Muscle layer of duodenum (tissue), 2 donors: ENCODE measurements at regions not wholly inside any gene's neighbourhood (a gene's known extent, or its start where the extent isn't known, plus 50 kb on each side); places are given as distances from the start of the nearest gene placed in this dataset.

Source experiments
- H3K27ac ChIP-seq: one replicate; pipeline ENCODE4 v1.7.0; 2013; ENCODE audit warnings: mild to moderate bottlenecking, low read length
- H3K27me3 ChIP-seq: one replicate; pipeline ENCODE4 v1.7.0; 2013; ENCODE audit warnings: low read depth, mild to moderate bottlenecking, control low read depth, low read length
- H3K36me3 ChIP-seq, 2 donors: one replicate each; pipeline ENCODE4 v1.7.0; 2013; ENCODE audit warnings: low read length in 2 of 2, control low read depth in 1 of 2, mild to moderate bottlenecking in 1 of 2; ENCODE audit not compliant: insufficient read depth in 2 of 2, control insufficient read depth in 1 of 2
- H3K4me1 ChIP-seq, 2 donors: one replicate each; pipeline ENCODE4 v1.7.0; 2013; ENCODE audit warnings: low read length in 2 of 2, mild to moderate bottlenecking in 2 of 2, control low read depth in 1 of 2, moderate library complexity in 1 of 2; ENCODE audit not compliant: insufficient read depth in 2 of 2, control insufficient read depth in 1 of 2
- H3K4me3 ChIP-seq, 2 donors: one replicate each; pipeline ENCODE4 v1.7.0; 2013; ENCODE audit warnings: low read length in 2 of 2, low read depth in 1 of 2, mild to moderate bottlenecking in 1 of 2
- H3K9me3 ChIP-seq, 2 donors: one replicate each; pipeline ENCODE4 v1.7.0; 2013; ENCODE audit warnings: low read length in 2 of 2, control low read depth in 1 of 2, mild to moderate bottlenecking in 1 of 2; ENCODE audit not compliant: control insufficient read depth in 1 of 2
- donor health status: healthy.

- H3K9me3 ChIP-seq, result no peaks in the 10 kb centered on the region
- no peak overlapping the region for H3K27ac ChIP-seq
- H3K27me3 ChIP-seq, result no peaks in the 10 kb centered on the region
- H3K36me3 ChIP-seq, result no peaks in the 10 kb centered on the region
- H3K4me3 ChIP-seq, result no peak overlapping the region
- no peaks in the 10 kb centered on the region for H3K4me1 ChIP-seq
Observed at GRCh38 chr13:73195091-73195490, 136.3 kb downstream of the KLF5 start.

- H3K36me3 ChIP-seq, result no peaks in the 10 kb centered on the region
- no peak overlapping the region for H3K4me3 ChIP-seq
- no peaks in the 10 kb centered on the region for H3K9me3 ChIP-seq
- H3K4me1 ChIP-seq, result no peaks in the 10 kb centered on the region
- no peaks in the 10 kb centered on the region for H3K27me3 ChIP-seq
- no peak overlapping the region for H3K27ac ChIP-seq
Observed at GRCh38 chr13:73194310-73194709, 135.5 kb downstream of the KLF5 start.

DNA sequence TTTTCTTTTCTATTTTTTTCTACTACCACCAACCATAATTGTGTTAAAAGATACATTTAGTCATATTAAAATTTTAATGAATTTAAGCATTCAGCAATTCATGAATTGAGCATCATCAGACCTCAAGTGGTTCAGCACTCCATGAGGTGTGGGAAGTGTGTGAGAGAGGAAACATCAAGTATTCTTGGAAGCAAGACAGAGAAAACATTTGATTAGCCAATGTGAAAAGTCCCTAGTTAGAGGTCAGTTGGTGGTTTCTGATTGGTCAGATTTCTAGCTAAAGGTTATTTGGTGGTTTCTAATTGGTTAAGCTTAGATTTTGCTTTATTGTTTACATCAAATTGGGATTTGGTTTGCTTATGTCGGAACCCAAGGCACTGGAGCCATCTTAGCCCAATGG, 134.7 kb downstream of the KLF5 start:
- Histone ChIP-seq H3K9me3 (no peaks in the 10 kb centered on the region), H3K4me1 (no peaks in the 10 kb centered on the region), H3K27ac (no peak overlapping the region), H3K27me3 (no peaks in the 10 kb centered on the region), H3K36me3 (no peaks in the 10 kb centered on the region), H3K4me3 (no peak overlapping the region)

- no peaks in the 10 kb centered on the region for H3K36me3 ChIP-seq
- H3K4me1 ChIP-seq, result no peaks in the 10 kb centered on the region
- no peak overlapping the region for H3K4me3 ChIP-seq
- H3K27me3 ChIP-seq, result no peaks in the 10 kb centered on the region
- no peak overlapping the region for H3K27ac ChIP-seq
- no peaks in the 10 kb centered on the region for H3K9me3 ChIP-seq
Observed at GRCh38 chr13:73190477-73190876, 131.7 kb downstream of the KLF5 start.

DNA sequence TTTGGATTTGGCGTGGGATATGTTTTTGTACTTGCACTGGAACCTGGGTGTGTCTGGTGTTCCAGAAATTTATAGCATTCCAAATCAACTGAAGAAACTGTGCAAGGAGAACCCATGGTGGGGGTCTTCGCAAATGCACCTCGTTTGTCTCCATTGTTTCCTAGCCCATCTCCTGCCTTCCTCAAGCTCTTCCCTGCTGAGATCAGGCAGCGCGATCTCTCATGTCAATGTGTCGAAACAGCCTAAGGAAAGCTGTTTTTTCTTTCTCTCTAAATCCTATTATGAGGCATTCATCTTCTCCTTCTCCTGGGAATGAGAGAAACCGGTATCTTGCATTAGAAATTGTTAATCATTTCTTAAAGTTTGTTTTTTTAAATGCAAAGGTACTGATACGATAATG, 131.0 kb downstream of the KLF5 start:
- Histone ChIP-seq H3K4me3 (no peak overlapping the region), H3K27me3 (no peaks in the 10 kb centered on the region), H3K36me3 (no peaks in the 10 kb centered on the region), H3K4me1 (no peaks in the 10 kb centered on the region), H3K27ac (no peak overlapping the region), H3K9me3 (no peaks in the 10 kb centered on the region)

DNA sequence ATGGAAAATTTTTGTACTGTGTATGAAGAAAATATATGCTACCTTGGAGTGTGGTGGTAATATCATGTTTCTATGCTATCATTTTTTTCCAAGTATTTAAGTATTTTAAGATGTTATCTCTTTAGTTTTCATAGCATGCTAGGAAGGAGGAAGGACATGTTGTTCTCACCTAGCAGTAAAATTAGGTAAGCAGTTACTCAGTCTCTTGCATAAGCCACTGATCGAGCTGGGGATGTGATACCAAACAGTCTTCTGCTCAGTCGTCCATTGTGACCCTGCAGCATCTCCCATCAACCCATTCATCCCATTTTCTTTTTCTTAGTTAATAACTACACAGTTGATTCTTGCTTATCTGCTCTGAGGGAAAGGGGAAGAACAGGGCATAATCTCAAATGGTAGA, 130.6 kb downstream of the KLF5 start:
- H3K27me3 ChIP-seq, result no peaks in the 10 kb centered on the region
- no peak overlapping the region for H3K27ac ChIP-seq
- no peak overlapping the region for H3K4me3 ChIP-seq
- no peaks in the 10 kb centered on the region for H3K36me3 ChIP-seq
- H3K9me3 ChIP-seq, result no peaks in the 10 kb centered on the region
- H3K4me1 ChIP-seq, result no peaks in the 10 kb centered on the region

DNA sequence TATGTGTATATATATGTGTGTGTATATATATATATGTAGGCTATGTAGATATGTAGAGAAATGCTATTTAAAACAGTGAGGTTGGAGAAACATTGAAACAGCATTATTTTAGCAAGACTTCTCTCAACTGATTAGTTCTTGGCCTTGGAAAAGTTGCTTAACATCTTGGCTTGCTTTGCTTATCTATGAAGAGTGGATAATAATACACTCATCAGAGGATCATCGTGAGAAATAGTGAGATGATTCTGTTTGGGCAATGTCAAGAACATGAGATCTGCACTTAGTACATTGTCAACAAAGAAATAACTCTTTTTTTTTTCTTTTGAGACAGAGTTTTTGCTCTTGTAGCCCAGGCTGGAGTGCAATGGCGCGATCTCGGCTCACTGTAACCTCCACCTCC, 128.3 kb downstream of the KLF5 start:
- Histone ChIP-seq H3K4me3 (no peak overlapping the region), H3K9me3 (no peaks in the 10 kb centered on the region), H3K27ac (no peak overlapping the region), H3K36me3 (no peaks in the 10 kb centered on the region), H3K4me1 (no peaks in the 10 kb centered on the region), H3K27me3 (no peaks in the 10 kb centered on the region)

GRCh38 chr13:73179650-73180274, 121.0 kb downstream of the KLF5 start:
- H3K4me3 ChIP-seq, result no peak overlapping the region
- no peaks in the 10 kb centered on the region for H3K9me3 ChIP-seq
- no peaks in the 10 kb centered on the region for H3K36me3 ChIP-seq
- H3K27me3 ChIP-seq, result no peaks in the 10 kb centered on the region
- H3K27ac ChIP-seq, result no peak overlapping the region
- H3K4me1 ChIP-seq, result no peaks in the 10 kb centered on the region

GRCh38 chr13:73177916-73178565, 119.2 kb downstream of the KLF5 start:
- H3K27me3 ChIP-seq, result no peaks in the 10 kb centered on the region
- no peaks in the 10 kb centered on the region for H3K9me3 ChIP-seq
- H3K36me3 ChIP-seq, result no peaks in the 10 kb centered on the region
- H3K4me1 ChIP-seq, result no peaks in the 10 kb centered on the region
- no peak overlapping the region for H3K27ac ChIP-seq
- no peak overlapping the region for H3K4me3 ChIP-seq

DNA sequence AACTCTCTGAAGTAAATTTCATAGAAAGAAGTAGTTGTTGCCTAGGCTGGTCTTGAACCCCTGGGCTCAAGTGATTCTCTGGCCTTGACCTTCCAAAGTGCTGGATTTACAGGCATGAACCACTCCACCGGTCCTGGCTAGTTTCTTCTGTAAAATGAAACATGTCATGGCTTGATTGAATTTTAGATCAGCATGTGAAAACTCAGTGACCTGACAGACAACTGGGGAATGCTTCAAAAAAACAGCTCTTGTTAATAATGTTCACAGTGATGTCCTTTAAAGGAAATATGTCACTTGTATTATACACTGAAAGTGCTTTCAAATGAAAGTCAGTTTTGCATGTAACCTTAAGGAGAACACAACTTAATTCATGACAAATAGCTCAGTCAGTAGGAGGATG, 118.2 kb downstream of the KLF5 start:
- no peaks in the 10 kb centered on the region for H3K36me3 ChIP-seq
- no peak overlapping the region for H3K27ac ChIP-seq
- H3K27me3 ChIP-seq, result no peaks in the 10 kb centered on the region
- no peaks in the 10 kb centered on the region for H3K4me1 ChIP-seq
- no peaks in the 10 kb centered on the region for H3K9me3 ChIP-seq
- no peak overlapping the region for H3K4me3 ChIP-seq

DNA sequence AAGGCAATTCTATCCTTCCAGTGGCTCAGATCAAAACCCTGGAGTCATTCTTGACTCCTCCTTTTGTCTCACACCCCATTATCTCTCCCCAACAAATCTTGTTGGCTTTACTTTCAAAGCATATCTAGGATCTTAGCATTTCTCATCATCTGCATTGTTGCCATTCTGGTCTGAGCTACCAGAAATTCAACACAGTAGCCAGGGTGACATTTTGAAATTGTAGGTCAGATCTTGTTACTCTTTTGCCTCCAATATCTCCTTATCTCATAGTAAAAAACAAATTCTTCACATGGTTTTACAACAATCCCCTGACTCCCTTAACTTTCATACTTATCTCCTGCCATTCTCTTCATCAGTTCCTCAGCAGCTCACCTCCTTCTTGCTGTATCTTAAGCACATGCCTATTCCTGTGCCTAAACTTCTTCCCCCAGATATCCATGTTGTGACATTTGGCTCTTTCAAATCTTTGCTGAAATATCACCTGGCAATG, 115.8 kb downstream of the KLF5 start:
- no peak overlapping the region for H3K27ac ChIP-seq
- no peaks in the 10 kb centered on the region for H3K4me1 ChIP-seq
- no peak overlapping the region for H3K4me3 ChIP-seq
- no peaks in the 10 kb centered on the region for H3K36me3 ChIP-seq
- H3K9me3 ChIP-seq, result no peaks in the 10 kb centered on the region
- H3K27me3 ChIP-seq, result no peaks in the 10 kb centered on the region

DNA sequence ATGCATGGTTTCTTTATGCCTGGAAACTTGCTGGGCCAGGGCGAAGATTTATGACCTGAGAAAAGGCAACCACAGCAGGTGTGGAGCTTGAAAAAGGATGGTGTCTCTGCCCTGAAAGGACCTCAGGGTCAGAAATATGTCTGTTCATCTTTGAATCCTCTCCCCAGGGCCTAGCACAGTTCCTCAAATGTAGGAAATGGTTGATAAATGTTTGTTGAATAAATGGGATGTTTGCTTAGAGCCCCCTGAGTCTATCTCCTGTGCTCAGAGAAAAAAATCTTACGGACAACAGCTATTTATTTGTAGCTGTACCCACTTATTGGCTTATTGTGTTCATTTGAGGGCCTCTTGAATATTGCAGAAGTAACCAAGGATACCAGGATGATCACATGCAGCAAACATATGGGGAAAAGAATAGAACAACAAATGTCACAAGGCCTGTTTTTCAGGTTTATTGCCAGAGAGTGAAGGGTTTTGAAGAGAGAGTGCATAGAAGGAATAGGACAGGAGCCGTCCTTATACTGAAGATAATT, 114.5 kb downstream of the KLF5 start:
- H3K27ac ChIP-seq, result no peak overlapping the region
- H3K27me3 ChIP-seq, result no peaks in the 10 kb centered on the region
- no peaks in the 10 kb centered on the region for H3K36me3 ChIP-seq
- no peak overlapping the region for H3K4me3 ChIP-seq
- no peaks in the 10 kb centered on the region for H3K9me3 ChIP-seq
- H3K4me1 ChIP-seq, result no peaks in the 10 kb centered on the region
